GM23338 (cell line): ENCODE measurements at regions not wholly inside any gene's neighbourhood (a gene's known extent, or its start where the extent isn't known, plus 50 kb on each side); places are given as distances from the start of the nearest gene placed in this dataset.

ENCODE experiments used
- ATAC-seq: fragments of 200-7000 bp; cut with Tn5 transposase; 3 replicates; pipeline ENCODE4 v1.9.1; 2020
- DNase-seq: peaks from one replicate; pipeline ENCODE4 v3.0.0-alpha.2; 2015; ENCODE audit warnings: low spot score
- H2AFZ ChIP-seq: fragments of 200-600 bp; sonication (generic); 2 replicates; pipeline ENCODE4 v1.8.0; 2016; ENCODE audit warnings: antibody characterized with exemption, mild to moderate bottlenecking, moderate library complexity
- H3F3A ChIP-seq: fragments of 200-600 bp; sonication (generic); replicated peaks from 2 replicates; pipeline ENCODE4 v1.8.0; 2017; ENCODE audit warnings: antibody characterized with exemption, mixed run types, low read depth
- H3K27ac ChIP-seq: fragments of 200-600 bp; sonication (generic); 2 replicates; pipeline ENCODE4 v1.6.1; 2016; ENCODE audit warnings: low read depth
- H3K27me3 ChIP-seq: fragments of 200-600 bp; sonication (generic); 2 replicates; pipeline ENCODE4 v1.8.0; 2016; ENCODE audit warnings: mild to moderate bottlenecking, mixed run types, moderate library complexity; ENCODE audit not compliant: insufficient read depth
- H3K36me3 ChIP-seq: fragments of 200-600 bp; sonication (generic); 2 replicates; pipeline ENCODE4 v1.8.0; 2016; ENCODE audit warnings: mild to moderate bottlenecking; ENCODE audit not compliant: insufficient read depth
- H3K4me1 ChIP-seq: fragments of 200-600 bp; sonication (generic); 2 replicates; pipeline ENCODE4 v1.8.0; 2016; ENCODE audit warnings: mild to moderate bottlenecking, moderate library complexity; ENCODE audit not compliant: insufficient read depth
- H3K4me2 ChIP-seq: fragments of 200-600 bp; sonication (generic); 2 replicates; pipeline ENCODE4 v1.7.1; 2017; ENCODE audit warnings: mixed run types
- H3K4me3 ChIP-seq: fragments of 200-600 bp; sonication (generic); 2 replicates; pipeline ENCODE4 v1.6.1; 2016; ENCODE audit warnings: mixed run types
- H3K79me2 ChIP-seq: fragments of 200-600 bp; sonication (generic); replicated peaks from 2 replicates; pipeline ENCODE4 v1.8.0; 2017; ENCODE audit warnings: mild to moderate bottlenecking; ENCODE audit not compliant: insufficient read depth
- H3K9me2 ChIP-seq: fragments of 200-600 bp; sonication (generic); 2 replicates; pipeline ENCODE4 v1.8.0; 2017; ENCODE audit not compliant: insufficient read depth
- H4K20me1 ChIP-seq: fragments of 200-600 bp; sonication (generic); replicated peaks from 2 replicates; pipeline ENCODE4 v1.8.0; 2017; ENCODE audit warnings: mild to moderate bottlenecking; ENCODE audit not compliant: insufficient read depth
- H3K27ac Mint-ChIP-seq: 2 replicates; pipeline ENCODE4 v1.8.0; 2020; ENCODE audit warnings: inconsistent platforms, mild to moderate bottlenecking, moderate library complexity, mixed read lengths
- H3K27me3 Mint-ChIP-seq: 3 replicates; pipeline ENCODE4 v1.8.0; 2022; ENCODE audit warnings: low read depth, mild to moderate bottlenecking, moderate library complexity, mixed read lengths, inconsistent platforms; ENCODE audit not compliant: insufficient read depth, poor library complexity
- H3K36me3 Mint-ChIP-seq: 3 replicates; pipeline ENCODE4 v1.8.0; 2021; ENCODE audit warnings: low read depth, mild to moderate bottlenecking, inconsistent platforms, moderate library complexity, mixed read lengths
- H3K4me1 Mint-ChIP-seq: 3 replicates; pipeline ENCODE4 v1.8.0; 2020; ENCODE audit warnings: mild to moderate bottlenecking, inconsistent platforms, mixed read lengths
- H3K4me3 Mint-ChIP-seq: 3 replicates; pipeline ENCODE4 v1.8.0; 2021; ENCODE audit warnings: moderate library complexity, mild to moderate bottlenecking, inconsistent platforms, mixed read lengths
- H3K9me3 Mint-ChIP-seq: 3 replicates; pipeline ENCODE4 v1.8.0; 2020; ENCODE audit warnings: moderate library complexity, mild to moderate bottlenecking, inconsistent platforms, mixed read lengths
- CREB1 ChIP-seq: fragments of 250-450 bp; sonication (Bioruptor Pico); IDR thresholded peaks from 2 replicates; pipeline ENCODE4 v1.5.0; 2020; ENCODE audit warnings: low read depth, mild to moderate bottlenecking, moderate library complexity
- EZH2 ChIP-seq: fragments of 200-600 bp; sonication (generic); IDR thresholded peaks from one replicate; pipeline ENCODE4 v1.8.0; 2017; ENCODE audit warnings: antibody characterized with exemption, mild to moderate bottlenecking, low read depth; ENCODE audit not compliant: unreplicated experiment
- EZH2phosphoT487 ChIP-seq: fragments of 200-600 bp; sonication (generic); IDR thresholded peaks from one replicate; pipeline ENCODE4 v1.8.1; 2018; ENCODE audit warnings: antibody characterized with exemption; ENCODE audit not compliant: unreplicated experiment
- NANOG ChIP-seq: IDR thresholded peaks from 2 replicates; pipeline ENCODE4 v1.6.1; 2016; ENCODE audit warnings: antibody characterized with exemption, borderline replicate concordance
- POLR2AphosphoS5 ChIP-seq: IDR thresholded peaks from 2 replicates; pipeline ENCODE4 v1.6.1; 2016; ENCODE audit warnings: antibody characterized with exemption, low read depth
- STAT1 ChIP-seq: IDR thresholded peaks from one replicate; pipeline ENCODE4 v1.6.1; 2016; ENCODE audit warnings: antibody characterized with exemption; ENCODE audit not compliant: unreplicated experiment
- ZNF114 ChIP-seq: fragments of 250-450 bp; sonication (Bioruptor Pico); IDR thresholded peaks from 2 replicates; pipeline ENCODE4 v1.5.0; 2020; ENCODE audit warnings: mild to moderate bottlenecking, moderate library complexity
- ZNF331 ChIP-seq: fragments of 250-450 bp; sonication (Bioruptor Pico); IDR thresholded peaks from 2 replicates; pipeline ENCODE4 v1.5.0; 2020; ENCODE audit warnings: low read depth, mild to moderate bottlenecking, moderate library complexity
- TF ChIP-seq, protein P1 (sequence below): fragments of 250-450 bp; sonication (Bioruptor Pico); IDR thresholded peaks from 2 replicates; pipeline ENCODE4 v1.5.0; 2020; ENCODE audit warnings: mild to moderate bottlenecking, moderate library complexity
- TF ChIP-seq, protein P2 (sequence below), 2 experiments: fragments of 200-600 bp in 1 of 2; sonication (generic) in 1 of 2; conservative IDR thresholded peaks; 2 replicates each; pipeline versions ENCODE4 v1.5.1 to v1.6.1; 2016 to 2017; ENCODE audit warnings: antibody characterized with exemption in 2 of 2, low read depth in 2 of 2, mild to moderate bottlenecking in 2 of 2, moderate library complexity in 1 of 2
- TF ChIP-seq, protein P3 (sequence below): IDR thresholded peaks from 2 replicates; pipeline ENCODE4 v1.6.1; 2016; ENCODE audit warnings: antibody characterized with exemption

DNA sequence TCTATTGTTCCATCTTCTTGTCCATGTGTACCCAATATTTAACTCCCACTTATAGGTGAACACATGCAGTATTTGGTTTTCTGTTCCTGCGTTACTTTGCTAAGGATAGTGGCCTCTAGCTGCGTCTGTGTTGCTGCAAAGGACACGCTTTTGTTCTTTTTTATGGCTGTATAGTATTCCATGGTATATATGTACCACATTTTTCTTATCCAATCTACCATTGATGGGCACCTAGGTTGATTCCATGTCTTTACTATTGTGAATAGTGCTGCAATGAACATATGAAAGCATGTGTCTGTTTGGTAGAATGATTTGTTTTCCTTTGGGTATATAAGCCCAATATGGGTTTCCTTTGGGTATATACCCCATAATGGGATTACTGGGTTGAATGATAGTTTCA is 77.3 kb upstream of the MMADHC start (continued):
- TF ChIP-seq, protein P1, sequence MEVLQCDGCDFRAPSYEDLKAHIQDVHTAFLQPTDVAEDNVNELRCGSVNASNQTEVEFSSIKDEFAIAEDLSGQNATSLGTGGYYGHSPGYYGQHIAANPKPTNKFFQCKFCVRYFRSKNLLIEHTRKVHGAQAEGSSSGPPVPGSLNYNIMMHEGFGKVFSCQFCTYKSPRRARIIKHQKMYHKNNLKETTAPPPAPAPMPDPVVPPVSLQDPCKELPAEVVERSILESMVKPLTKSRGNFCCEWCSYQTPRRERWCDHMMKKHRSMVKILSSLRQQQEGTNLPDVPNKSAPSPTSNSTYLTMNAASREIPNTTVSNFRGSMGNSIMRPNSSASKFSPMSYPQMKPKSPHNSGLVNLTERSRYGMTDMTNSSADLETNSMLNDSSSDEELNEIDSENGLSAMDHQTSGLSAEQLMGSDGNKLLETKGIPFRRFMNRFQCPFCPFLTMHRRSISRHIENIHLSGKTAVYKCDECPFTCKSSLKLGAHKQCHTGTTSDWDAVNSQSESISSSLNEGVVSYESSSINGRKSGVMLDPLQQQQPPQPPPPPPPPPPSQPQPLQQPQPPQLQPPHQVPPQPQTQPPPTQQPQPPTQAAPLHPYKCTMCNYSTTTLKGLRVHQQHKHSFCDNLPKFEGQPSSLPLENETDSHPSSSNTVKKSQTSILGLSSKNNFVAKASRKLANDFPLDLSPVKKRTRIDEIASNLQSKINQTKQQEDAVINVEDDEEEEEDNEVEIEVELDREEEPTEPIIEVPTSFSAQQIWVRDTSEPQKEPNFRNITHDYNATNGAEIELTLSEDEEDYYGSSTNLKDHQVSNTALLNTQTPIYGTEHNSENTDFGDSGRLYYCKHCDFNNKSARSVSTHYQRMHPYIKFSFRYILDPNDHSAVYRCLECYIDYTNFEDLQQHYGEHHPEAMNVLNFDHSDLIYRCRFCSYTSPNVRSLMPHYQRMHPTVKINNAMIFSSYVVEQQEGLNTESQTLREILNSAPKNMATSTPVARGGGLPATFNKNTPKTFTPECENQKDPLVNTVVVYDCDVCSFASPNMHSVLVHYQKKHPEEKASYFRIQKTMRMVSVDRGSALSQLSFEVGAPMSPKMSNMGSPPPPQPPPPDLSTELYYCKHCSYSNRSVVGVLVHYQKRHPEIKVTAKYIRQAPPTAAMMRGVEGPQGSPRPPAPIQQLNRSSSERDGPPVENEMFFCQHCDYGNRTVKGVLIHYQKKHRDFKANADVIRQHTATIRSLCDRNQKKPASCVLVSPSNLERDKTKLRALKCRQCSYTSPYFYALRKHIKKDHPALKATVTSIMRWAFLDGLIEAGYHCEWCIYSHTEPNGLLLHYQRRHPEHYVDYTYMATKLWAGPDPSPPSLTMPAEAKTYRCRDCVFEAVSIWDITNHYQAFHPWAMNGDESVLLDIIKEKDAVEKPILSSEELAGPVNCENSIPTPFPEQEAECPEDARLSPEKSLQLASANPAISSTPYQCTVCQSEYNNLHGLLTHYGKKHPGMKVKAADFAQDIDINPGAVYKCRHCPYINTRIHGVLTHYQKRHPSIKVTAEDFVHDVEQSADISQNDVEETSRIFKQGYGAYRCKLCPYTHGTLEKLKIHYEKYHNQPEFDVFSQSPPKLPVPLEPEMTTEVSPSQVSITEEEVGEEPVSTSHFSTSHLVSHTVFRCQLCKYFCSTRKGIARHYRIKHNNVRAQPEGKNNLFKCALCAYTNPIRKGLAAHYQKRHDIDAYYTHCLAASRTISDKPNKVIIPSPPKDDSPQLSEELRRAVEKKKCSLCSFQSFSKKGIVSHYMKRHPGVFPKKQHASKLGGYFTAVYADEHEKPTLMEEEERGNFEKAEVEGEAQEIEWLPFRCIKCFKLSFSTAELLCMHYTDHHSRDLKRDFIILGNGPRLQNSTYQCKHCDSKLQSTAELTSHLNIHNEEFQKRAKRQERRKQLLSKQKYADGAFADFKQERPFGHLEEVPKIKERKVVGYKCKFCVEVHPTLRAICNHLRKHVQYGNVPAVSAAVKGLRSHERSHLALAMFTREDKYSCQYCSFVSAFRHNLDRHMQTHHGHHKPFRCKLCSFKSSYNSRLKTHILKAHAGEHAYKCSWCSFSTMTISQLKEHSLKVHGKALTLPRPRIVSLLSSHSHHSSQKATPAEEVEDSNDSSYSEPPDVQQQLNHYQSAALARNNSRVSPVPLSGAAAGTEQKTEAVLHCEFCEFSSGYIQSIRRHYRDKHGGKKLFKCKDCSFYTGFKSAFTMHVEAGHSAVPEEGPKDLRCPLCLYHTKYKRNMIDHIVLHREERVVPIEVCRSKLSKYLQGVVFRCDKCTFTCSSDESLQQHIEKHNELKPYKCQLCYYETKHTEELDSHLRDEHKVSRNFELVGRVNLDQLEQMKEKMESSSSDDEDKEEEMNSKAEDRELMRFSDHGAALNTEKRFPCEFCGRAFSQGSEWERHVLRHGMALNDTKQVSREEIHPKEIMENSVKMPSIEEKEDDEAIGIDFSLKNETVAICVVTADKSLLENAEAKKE (CRISPR knock-in tag), result no peak
- no peak for TF ChIP-seq ZNF331 (CRISPR knock-in tag)
- no peak for TF ChIP-seq CREB1 (CRISPR knock-in tag)
- TF ChIP-seq ZNF114, result no peak

DNA sequence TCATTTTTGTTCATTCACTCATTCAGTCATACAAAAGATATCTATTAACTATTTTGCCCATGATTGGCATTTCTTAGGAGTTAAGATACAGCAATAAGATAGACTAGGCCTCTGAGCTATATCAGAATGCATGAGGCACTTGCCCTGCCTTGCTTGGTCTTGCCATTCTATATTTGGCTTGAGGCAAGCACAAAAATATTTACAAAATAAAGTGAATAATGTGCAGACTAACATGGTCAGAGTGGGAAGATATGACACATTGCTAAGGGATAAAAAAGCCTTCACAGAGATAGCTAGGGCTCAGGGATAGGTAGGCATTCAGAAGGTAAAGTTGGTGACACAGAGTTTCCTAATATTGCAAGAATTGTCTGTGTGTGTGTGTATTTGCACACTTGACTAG is 75.0 kb upstream of the MMADHC start:
- ATAC-seq (no peak), DNase-seq (no peak)
- no peak overlapping the region for H3K27ac Mint-ChIP-seq
- H3K4me3 ChIP-seq, result no peak overlapping the region
- peaks cover 3% of the 10 kb centered on the region; the same call in 1 of the 3 replicates for H3K9me3 Mint-ChIP-seq
- H3K4me1 Mint-ChIP-seq, result peaks cover 10% of the 10 kb centered on the region
- no peaks in the 10 kb centered on the region for H3K9me2 ChIP-seq
- H3K79me2 ChIP-seq, result no peaks in the 10 kb centered on the region
- H3K4me3 Mint-ChIP-seq, result no peak overlapping the region
- H3K36me3 ChIP-seq, result no peaks in the 10 kb centered on the region; the same call in 1 of the 2 replicates
- H3F3A ChIP-seq, result no peaks in the 10 kb centered on the region
- H2AFZ ChIP-seq, result no peak overlapping the region
- no peaks in the 10 kb centered on the region for H3K27me3 ChIP-seq
- H4K20me1 ChIP-seq, result no peaks in the 10 kb centered on the region
- H3K27me3 Mint-ChIP-seq, result no peaks in the 10 kb centered on the region
- no peak overlapping the region for H3K4me2 ChIP-seq
- no peaks in the 10 kb centered on the region for H3K36me3 Mint-ChIP-seq
- H3K4me1 ChIP-seq, result peaks cover 7% of the 10 kb centered on the region; the same call in 1 of the 2 replicates
- H3K27ac ChIP-seq, result no peak overlapping the region
- TF ChIP-seq ZNF331 (CRISPR knock-in tag) (no peak), NANOG (no peak), CREB1 (CRISPR knock-in tag) (no peak), EZH2 (no peak), EZH2phosphoT487 (no peak), STAT1 (no peak), POLR2AphosphoS5 (no peak)
- TF ChIP-seq, protein P2, sequence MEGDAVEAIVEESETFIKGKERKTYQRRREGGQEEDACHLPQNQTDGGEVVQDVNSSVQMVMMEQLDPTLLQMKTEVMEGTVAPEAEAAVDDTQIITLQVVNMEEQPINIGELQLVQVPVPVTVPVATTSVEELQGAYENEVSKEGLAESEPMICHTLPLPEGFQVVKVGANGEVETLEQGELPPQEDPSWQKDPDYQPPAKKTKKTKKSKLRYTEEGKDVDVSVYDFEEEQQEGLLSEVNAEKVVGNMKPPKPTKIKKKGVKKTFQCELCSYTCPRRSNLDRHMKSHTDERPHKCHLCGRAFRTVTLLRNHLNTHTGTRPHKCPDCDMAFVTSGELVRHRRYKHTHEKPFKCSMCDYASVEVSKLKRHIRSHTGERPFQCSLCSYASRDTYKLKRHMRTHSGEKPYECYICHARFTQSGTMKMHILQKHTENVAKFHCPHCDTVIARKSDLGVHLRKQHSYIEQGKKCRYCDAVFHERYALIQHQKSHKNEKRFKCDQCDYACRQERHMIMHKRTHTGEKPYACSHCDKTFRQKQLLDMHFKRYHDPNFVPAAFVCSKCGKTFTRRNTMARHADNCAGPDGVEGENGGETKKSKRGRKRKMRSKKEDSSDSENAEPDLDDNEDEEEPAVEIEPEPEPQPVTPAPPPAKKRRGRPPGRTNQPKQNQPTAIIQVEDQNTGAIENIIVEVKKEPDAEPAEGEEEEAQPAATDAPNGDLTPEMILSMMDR (conservative IDR thresholded peaks at IDR 0.05; ENCODE audit: low read depth in 2 of 2), result no peak
- TF ChIP-seq, protein P3, sequence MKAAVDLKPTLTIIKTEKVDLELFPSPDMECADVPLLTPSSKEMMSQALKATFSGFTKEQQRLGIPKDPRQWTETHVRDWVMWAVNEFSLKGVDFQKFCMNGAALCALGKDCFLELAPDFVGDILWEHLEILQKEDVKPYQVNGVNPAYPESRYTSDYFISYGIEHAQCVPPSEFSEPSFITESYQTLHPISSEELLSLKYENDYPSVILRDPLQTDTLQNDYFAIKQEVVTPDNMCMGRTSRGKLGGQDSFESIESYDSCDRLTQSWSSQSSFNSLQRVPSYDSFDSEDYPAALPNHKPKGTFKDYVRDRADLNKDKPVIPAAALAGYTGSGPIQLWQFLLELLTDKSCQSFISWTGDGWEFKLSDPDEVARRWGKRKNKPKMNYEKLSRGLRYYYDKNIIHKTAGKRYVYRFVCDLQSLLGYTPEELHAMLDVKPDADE, result no peak
